Body of pancreas (tissue), 4 donors: ENCODE measurements at regions not wholly inside any gene's neighbourhood (a gene's known extent, or its start where the extent isn't known, plus 50 kb on each side); places are given as distances from the start of the nearest gene placed in this dataset.

Source experiments
- CTCF ChIP-seq, 7 experiments: fragments of 450-650 bp in 4 of 7; fragments of 200-600 bp in 3 of 7; sonication (generic) in 3 of 7; IDR thresholded peaks; one replicate each; pipeline ENCODE4 v1.5.1; 2016 to 2019; ENCODE audit warnings: antibody characterized with exemption in 7 of 7
- POLR2A ChIP-seq, 3 donors: fragments of 450-650 bp; IDR thresholded peaks; one replicate each; pipeline ENCODE4 v1.6.1; 2016; ENCODE audit warnings: antibody characterized with exemption in 3 of 3, mild to moderate bottlenecking in 2 of 3

GRCh38 chr7:112665709-112666108 is 124.5 kb downstream of the TMEM168 start:
- peak in 1 of 7 experiments; percentile 43 for TF ChIP-seq CTCF (IDR thresholded peaks at IDR 0.05)
- no peak for TF ChIP-seq POLR2A (IDR thresholded peaks at IDR 0.05)
